Gastrocnemius medialis (tissue), 4 donors: ENCODE measurements at regions not wholly inside any gene's neighbourhood (a gene's known extent, or its start where the extent isn't known, plus 50 kb on each side); places are given as distances from the start of the nearest gene placed in this dataset.

Source experiments
- ATAC-seq, 2 donors: fragments of 150-250 bp; one replicate each; pipeline ENCODE4 v1.9.1; 2016
- DNase-seq, 2 donors: peaks; one replicate each; pipeline ENCODE4 v3.0.0-alpha.2; 2019
- H3K27ac ChIP-seq, 4 donors: fragments of 200-600 bp; sonication (generic); 1 replicate in 1 of 4; 2 replicates in 3 of 4; pipeline ENCODE4 v1.5.1; 2016 to 2018; ENCODE audit warnings: mild to moderate bottlenecking in 2 of 4, moderate library complexity in 1 of 4
- H3K27me3 ChIP-seq, 3 donors: fragments of 200-600 bp; sonication (generic) in 2 of 3; 1 replicate in 1 of 3; 2 replicates in 2 of 3; pipeline versions ENCODE4 v1.5.1 to v1.6.0; 2016 to 2019; ENCODE audit warnings: mild to moderate bottlenecking in 1 of 3, moderate library complexity in 1 of 3
- H3K36me3 ChIP-seq, 2 donors: fragments of 200-600 bp; sonication (generic) in 1 of 2; one replicate each; pipeline ENCODE4 v1.5.1; 2017 to 2018
- H3K4me1 ChIP-seq, 2 donors: fragments of 200-600 bp; sonication (generic) in 1 of 2; one replicate each; pipeline ENCODE4 v1.5.1; 2016 to 2017; ENCODE audit warnings: mild to moderate bottlenecking in 2 of 2
- H3K4me3 ChIP-seq, 4 donors: fragments of 200-600 bp; sonication (generic) in 3 of 4; 1 replicate in 1 of 4; 2 replicates in 3 of 4; pipeline ENCODE4 v1.5.1; 2016 to 2019; ENCODE audit warnings: mild to moderate bottlenecking in 2 of 4
- H3K9me3 ChIP-seq, 3 donors: fragments of 200-600 bp; sonication (generic) in 2 of 3; 1 replicate in 1 of 3; 2 replicates in 2 of 3; pipeline ENCODE4 v1.5.1; 2016 to 2019
- CTCF ChIP-seq, 5 experiments: fragments of 450-650 bp in 3 of 5; fragments of 200-600 bp in 2 of 5; sonication (generic) in 2 of 5; IDR thresholded peaks in 4 of 5; conservative IDR thresholded peaks in 1 of 5; 1 replicate in 4 of 5; 2 replicates in 1 of 5; pipeline ENCODE4 v1.5.1; 2016 to 2019; ENCODE audit warnings: antibody characterized with exemption in 5 of 5, mild to moderate bottlenecking in 3 of 5, moderate library complexity in 3 of 5
- POLR2A ChIP-seq, 2 donors: fragments of 450-650 bp; IDR thresholded peaks; one replicate each; pipeline ENCODE4 v1.6.1; 2017; ENCODE audit warnings: antibody characterized with exemption in 2 of 2, mild to moderate bottlenecking in 2 of 2, moderate library complexity in 2 of 2
- in situ Hi-C, 4 donors: fragments of 200-750 bp; cut with MboI; loops; one replicate each; pipeline versions ENCODE4 v1.15.0 to v1.8.0; 2017; ENCODE audit warnings: low sequenced_read_pairs in 4 of 4
- intact Hi-C: fragments of 100-400 bp; cut with DNase I; formaldehyde crosslinking; loops from one replicate; pipeline ENCODE4 v1.15.1; 2023; ENCODE audit warnings: low total_unique reads

GRCh38 chr1:22196041-22196440 is 53.1 kb upstream of the WNT4 start:
- intact Hi-C loops (no loop called here), in situ Hi-C loops (no loop called here)
- DNase-seq (no peak), ATAC-seq (no peak)
- Histone ChIP-seq H3K4me1 (no peaks in the 10 kb centered on the region), H3K36me3 (no peaks in the 10 kb centered on the region), H3K27me3 (peaks cover 0 to 6% (median 3%) of the 10 kb centered on the region in 3 donors), H3K4me3 (no peak overlapping the region), H3K27ac (no peak overlapping the region), H3K9me3 (no peaks in the 10 kb centered on the region)
- no peak for TF ChIP-seq CTCF (IDR thresholded peaks at IDR 0.05 in 4 of 5, conservative IDR thresholded peaks at IDR 0.05 in 1 of 5)
- TF ChIP-seq POLR2A (IDR thresholded peaks at IDR 0.05), result no peak

GRCh38 chr1:22196641-22197040 is 53.7 kb upstream of the WNT4 start:
- no peak overlapping the region for H3K27ac ChIP-seq
- H3K27me3 ChIP-seq, result peaks cover 0 to 6% (median 3%) of the 10 kb centered on the region in 3 donors
- in situ Hi-C loops (no loop called here), intact Hi-C loops (no loop called here)
- no peaks in the 10 kb centered on the region for H3K4me1 ChIP-seq
- no peak for ATAC-seq
- no peaks in the 10 kb centered on the region for H3K36me3 ChIP-seq
- no peak for TF ChIP-seq POLR2A (IDR thresholded peaks at IDR 0.05)
- TF ChIP-seq CTCF (IDR thresholded peaks at IDR 0.05 in 4 of 5, conservative IDR thresholded peaks at IDR 0.05 in 1 of 5), result no peak
- no peak overlapping the region for H3K4me3 ChIP-seq
- no peaks in the 10 kb centered on the region for H3K9me3 ChIP-seq
- DNase-seq, result no peak

DNA sequence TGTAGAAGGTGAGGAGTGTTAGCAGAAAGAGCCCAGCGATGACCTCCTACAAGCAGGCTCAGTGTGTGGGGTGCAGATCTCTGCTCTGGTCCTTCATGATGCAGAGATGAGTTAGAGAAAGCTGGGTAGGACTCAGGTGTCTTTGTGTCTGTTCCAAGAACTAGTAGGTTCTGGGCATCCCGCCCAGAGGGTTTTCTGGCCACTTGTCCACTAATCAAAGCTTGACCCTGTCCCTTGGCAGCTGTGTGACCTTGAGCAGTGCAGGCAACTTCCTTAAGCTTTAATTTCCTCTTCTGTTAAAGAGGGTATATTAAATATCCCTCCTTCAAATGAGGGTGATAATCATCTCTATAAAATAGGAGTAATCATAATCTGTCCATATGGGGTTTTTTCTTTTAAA is 54.7 kb upstream of the WNT4 start:
- no peak for DNase-seq
- TF ChIP-seq POLR2A (IDR thresholded peaks at IDR 0.05), result no peak
- peaks cover 0 to 6% (median 3%) of the 10 kb centered on the region in 3 donors for H3K27me3 ChIP-seq
- in situ Hi-C loops (no loop called here), intact Hi-C loops (loop anchor here (2.0 kb wide), 1 partner anchor 55 kb away; no protein-coding TSS in a partner anchor)
- H3K4me1 ChIP-seq, result no peaks in the 10 kb centered on the region
- no peaks in the 10 kb centered on the region for H3K9me3 ChIP-seq
- no peaks in the 10 kb centered on the region for H3K36me3 ChIP-seq
- ATAC-seq, result no peak
- H3K27ac ChIP-seq, result no peak overlapping the region
- H3K4me3 ChIP-seq, result no peak overlapping the region

DNA sequence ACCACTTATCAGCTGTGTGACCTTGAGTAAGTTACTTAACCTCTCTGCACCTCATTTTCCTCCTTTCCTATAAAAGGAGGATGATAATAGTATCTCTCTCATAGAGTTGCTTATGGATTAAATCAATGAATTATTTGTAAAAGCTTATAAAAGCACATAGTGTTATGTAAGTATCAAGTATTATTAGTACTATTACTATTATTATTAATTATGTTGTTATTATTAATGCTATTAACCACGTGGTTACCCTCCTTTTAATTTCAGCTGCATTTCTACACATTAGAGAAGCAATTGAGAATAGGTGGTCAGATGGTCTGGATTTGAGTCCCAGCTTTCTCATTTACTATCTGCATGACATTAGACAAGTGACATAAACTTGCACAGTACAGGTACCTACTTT is 58.1 kb upstream of the WNT4 start:
- TF ChIP-seq CTCF (IDR thresholded peaks at IDR 0.05 in 4 of 5, conservative IDR thresholded peaks at IDR 0.05 in 1 of 5) (no peak), POLR2A (IDR thresholded peaks at IDR 0.05) (no peak)
- in situ Hi-C loops, result no loop called here
- H3K27ac ChIP-seq, result no peak overlapping the region
- no peak for ATAC-seq
- H3K9me3 ChIP-seq, result no peaks in the 10 kb centered on the region
- intact Hi-C loops, result no loop called here
- DNase-seq, result no peak
- no peak overlapping the region for H3K4me3 ChIP-seq
- H3K27me3 ChIP-seq, result peaks cover 0 to 6% (median 1%) of the 10 kb centered on the region in 3 donors
- H3K36me3 ChIP-seq, result no peaks in the 10 kb centered on the region
- H3K4me1 ChIP-seq, result no peaks in the 10 kb centered on the region

DNA sequence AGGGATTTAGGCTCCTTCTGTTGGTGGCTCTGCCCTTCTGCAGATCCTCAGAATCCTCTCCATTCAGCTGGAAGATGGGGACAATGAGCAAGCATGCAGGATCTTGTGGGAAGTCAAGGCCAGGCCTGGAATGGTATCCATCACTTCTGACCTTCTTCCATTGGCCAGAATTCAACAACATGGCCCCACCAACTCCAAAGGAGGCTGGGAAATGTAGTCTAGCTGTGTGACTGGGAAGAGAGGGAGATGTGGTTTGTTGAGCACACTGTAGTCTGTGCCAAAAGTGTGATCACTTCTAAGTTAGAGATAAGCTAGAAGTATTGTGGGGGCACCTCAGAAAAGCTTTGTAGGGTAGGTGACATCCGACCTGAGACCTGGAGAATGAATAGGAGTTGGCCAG is 60.4 kb upstream of the WNT4 start:
- no peak for DNase-seq
- no peaks in the 10 kb centered on the region for H3K9me3 ChIP-seq
- no peaks in the 10 kb centered on the region for H3K36me3 ChIP-seq
- no peaks in the 10 kb centered on the region for H3K4me1 ChIP-seq
- TF ChIP-seq CTCF (IDR thresholded peaks at IDR 0.05 in 4 of 5, conservative IDR thresholded peaks at IDR 0.05 in 1 of 5), result no peak
- TF ChIP-seq POLR2A (IDR thresholded peaks at IDR 0.05), result no peak
- ATAC-seq, result no peak
- H3K27ac ChIP-seq, result no peak overlapping the region
- in situ Hi-C loops (no loop called here), intact Hi-C loops (no loop called here)
- H3K4me3 ChIP-seq, result no peak overlapping the region
- peaks cover 16 to 21% (median 21%) of the 10 kb centered on the region in 3 donors for H3K27me3 ChIP-seq
